NCI-H2227 (cell line): ENCODE measurements at regions not wholly inside any gene's neighbourhood (a gene's known extent, or its start where the extent isn't known, plus 50 kb on each side); places are given as distances from the start of the nearest gene placed in this dataset.

Source experiments
- DNase-seq: peaks from one replicate; lab custom pipeline; 2025; ENCODE audit not compliant: unreplicated experiment; lab: John Stamatoyannopoulos, UW

- no peak for DNase-seq
These were observed 250.8 kb upstream of the IRX2 start for GRCh38 chr5:3002230-3002629.

GRCh38 chr5:3000631-3001030, 249.2 kb upstream of the IRX2 start:
- DNase-seq: no peak

GRCh38 chr5:2999926-3000325, 248.4 kb upstream of the IRX2 start:
- DNase-seq: no peak

GRCh38 chr5:2998106-2998505, 246.6 kb upstream of the IRX2 start:
- DNase-seq: no peak

GRCh38 chr5:2997179-2997578, 245.7 kb upstream of the IRX2 start:
- no peak for DNase-seq

- no peak for DNase-seq
These were observed 245.2 kb upstream of the IRX2 start for GRCh38 chr5:2996687-2997086.

- DNase-seq: no peak
These were observed 244.8 kb upstream of the IRX2 start for GRCh38 chr5:2996248-2996647.

- no peak for DNase-seq
These were observed 244.2 kb upstream of the IRX2 start for GRCh38 chr5:2995667-2996066.

GRCh38 chr5:2995035-2995434, 243.6 kb upstream of the IRX2 start:
- no peak for DNase-seq

GRCh38 chr5:2993771-2994170, 242.3 kb upstream of the IRX2 start:
- DNase-seq: no peak

- no peak for DNase-seq
These were observed 241.8 kb upstream of the IRX2 start for GRCh38 chr5:2993301-2993700.

- no peak for DNase-seq
These were observed 241.3 kb upstream of the IRX2 start for GRCh38 chr5:2992806-2993205.

- DNase-seq: no peak
These were observed 240.4 kb upstream of the IRX2 start for GRCh38 chr5:2991884-2992283.

GRCh38 chr5:2989517-2989916, 238.0 kb upstream of the IRX2 start:
- DNase-seq: no peak

GRCh38 chr5:2986301-2986700, 234.8 kb upstream of the IRX2 start:
- DNase-seq: no peak

- no peak for DNase-seq
These were observed 234.2 kb upstream of the IRX2 start for GRCh38 chr5:2985718-2986117.

GRCh38 chr5:2983583-2984300, 232.3 kb upstream of the IRX2 start:
- DNase-seq: no peak

- no peak for DNase-seq
These were observed 230.2 kb upstream of the IRX2 start for GRCh38 chr5:2981652-2982051.

GRCh38 chr5:2981035-2981434, 229.6 kb upstream of the IRX2 start:
- no peak for DNase-seq

- DNase-seq: no peak
These were observed 208.8 kb upstream of the IRX2 start for GRCh38 chr5:2960294-2960693.

- no peak for DNase-seq
These were observed 207.5 kb upstream of the IRX2 start for GRCh38 chr5:2958976-2959375.

GRCh38 chr5:2948875-2949274, 197.4 kb upstream of the IRX2 start:
- DNase-seq: no peak

- no peak for DNase-seq
These were observed 194.8 kb upstream of the IRX2 start for GRCh38 chr5:2946315-2946714.
